Tongue (tissue), 1 donor: ENCODE measurements at regions not wholly inside any gene's neighbourhood (a gene's known extent, or its start where the extent isn't known, plus 50 kb on each side); places are given as distances from the start of the nearest gene placed in this dataset.
"Not testable (repeated sequence)": the region's sequence is repeated elsewhere in the genome, so short reads cannot be mapped to it uniquely, and the experiment has no call there.

Source experiments
- DNase-seq: peaks from one replicate; pipeline ENCODE4 v3.0.0-alpha.2; 2015

DNA sequence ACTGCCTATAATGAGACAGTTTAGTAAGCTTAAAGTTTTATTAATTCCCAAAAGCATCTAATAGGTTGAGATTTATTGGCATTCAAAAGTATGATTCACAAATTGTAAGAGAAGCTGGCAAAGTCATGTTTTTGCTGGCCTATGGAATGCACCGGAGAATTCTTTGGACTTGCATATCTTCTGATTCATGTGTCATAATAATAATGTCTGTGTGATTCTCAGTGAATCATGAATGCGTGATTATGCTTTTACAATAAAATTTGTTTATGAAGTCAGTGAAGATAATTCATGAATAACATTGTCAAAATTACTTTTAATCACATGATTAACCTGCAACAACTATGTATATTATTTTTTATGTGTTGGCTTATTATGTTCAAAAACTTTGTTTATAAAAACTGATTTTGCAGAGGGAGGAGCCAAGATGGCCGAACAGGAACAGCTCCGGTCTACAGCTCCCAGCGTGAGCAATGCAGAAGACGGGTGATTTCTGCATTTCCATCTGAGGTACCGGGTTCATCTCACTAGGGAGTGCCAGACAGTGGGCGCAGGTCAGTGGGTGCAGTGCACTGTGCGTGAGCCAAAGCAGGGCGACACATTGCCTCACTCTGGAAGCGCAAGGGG, 389.2 kb downstream of the SRGAP2C start:
- not testable (repeated sequence) for DNase-seq

GRCh38 chr1:121574505-121574899, 389.7 kb downstream of the SRGAP2C start:
- DNase-seq: not testable (repeated sequence)

DNA sequence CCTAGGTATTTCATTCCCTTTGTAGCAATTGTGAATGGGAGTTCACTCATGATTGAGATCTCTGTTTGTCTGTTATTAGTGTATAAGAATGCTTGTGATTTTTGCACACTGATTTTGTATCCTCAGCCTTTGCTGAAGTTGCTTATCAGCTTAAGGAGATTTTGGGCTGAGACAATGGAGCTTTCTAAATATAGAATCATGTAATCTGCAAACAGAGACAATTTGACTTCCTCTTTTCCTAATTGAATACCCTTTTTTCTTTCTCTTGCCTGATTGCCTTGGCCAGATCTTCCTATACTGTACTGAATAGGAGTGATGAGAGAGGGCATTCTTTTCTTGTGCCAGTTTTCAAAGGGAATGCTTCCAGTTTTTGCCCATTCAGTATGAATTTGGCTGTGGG, 398.1 kb downstream of the SRGAP2C start:
- DNase-seq: not testable (repeated sequence)

- DNase-seq: no peak
Observed at GRCh38 chr1:121586369-121587229, 401.8 kb downstream of the SRGAP2C start.

DNA sequence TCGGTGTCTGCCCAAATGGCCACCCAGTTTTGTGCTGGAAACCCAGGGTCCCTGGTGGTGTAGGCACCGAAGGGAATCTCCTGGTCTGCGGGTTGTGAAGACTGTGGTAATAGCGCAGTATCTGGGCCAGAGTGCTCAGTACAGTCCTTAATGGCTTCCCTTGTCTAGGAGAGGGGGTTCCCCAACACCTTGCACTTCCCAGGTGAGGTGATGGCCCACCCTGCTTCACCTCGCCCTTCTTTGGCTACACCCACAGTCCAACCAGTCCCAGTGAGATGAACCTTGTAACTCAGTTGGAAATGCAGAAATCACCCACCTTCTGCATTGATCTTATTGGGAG, 402.4 kb downstream of the SRGAP2C start:
- DNase-seq: no peak

DNA sequence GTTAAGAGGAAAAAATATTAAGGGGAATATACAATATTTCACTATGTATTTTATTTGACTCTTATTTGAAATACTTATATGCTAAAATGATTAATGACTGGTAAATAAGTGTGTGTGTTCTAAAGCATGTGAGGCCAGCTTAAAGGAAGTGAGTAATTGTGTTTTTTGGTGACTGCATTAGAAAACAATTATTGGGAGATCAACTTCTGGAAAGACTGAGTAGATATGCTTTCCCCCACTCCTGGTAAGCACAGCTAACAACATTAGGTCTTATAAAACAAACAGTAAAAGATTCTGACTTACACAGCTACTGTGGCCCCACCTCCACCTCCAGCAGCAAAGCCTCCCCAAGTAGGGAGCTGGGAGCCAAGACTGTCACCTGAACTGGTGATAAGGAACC, 403.0 kb downstream of the SRGAP2C start:
- no peak for DNase-seq

- DNase-seq: no peak
Observed at GRCh38 chr1:121594096-121594495, 409.3 kb downstream of the SRGAP2C start.

GRCh38 chr1:121595089-121595488, 410.3 kb downstream of the SRGAP2C start:
- DNase-seq: no peak

DNA sequence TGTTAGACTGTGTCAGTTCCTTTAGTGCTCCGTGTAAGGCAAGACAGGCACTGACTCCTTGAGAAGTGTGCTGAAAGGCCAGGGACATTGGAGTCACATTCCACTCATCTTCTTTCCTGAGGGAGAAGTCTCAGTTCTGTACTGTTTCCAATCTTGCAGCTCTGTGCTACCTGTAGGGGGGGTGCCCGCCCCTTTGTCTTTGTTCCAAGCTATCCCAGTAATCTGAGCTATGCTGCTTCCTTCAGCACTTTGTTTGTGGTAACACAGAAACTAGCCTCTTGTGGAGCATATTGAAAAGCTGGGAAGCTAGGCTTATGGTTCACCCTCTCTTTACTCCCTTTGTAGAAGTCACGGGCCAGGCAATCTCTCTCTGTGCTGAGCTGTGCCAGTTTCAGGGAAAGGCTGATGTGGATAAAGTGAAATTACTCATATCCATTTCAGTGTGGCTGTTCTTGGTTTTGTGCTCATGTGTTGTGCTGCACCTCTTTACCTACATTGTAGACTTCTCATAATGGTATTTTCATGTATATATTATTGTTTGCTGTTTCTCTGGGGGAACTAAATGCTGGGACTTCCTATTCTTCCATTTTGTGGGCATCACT, 420.2 kb downstream of the SRGAP2C start:
- DNase-seq: not testable (repeated sequence)

- not testable (repeated sequence) for DNase-seq
Observed at GRCh38 chr1:121607499-121607898, 422.7 kb downstream of the SRGAP2C start.
